Omental fat pad (tissue), 3 donors: ENCODE measurements at regions not wholly inside any gene's neighbourhood (a gene's known extent, or its start where the extent isn't known, plus 50 kb on each side); places are given as distances from the start of the nearest gene placed in this dataset.

Experiments
- ATAC-seq: fragments of 150-250 bp; one replicate; pipeline ENCODE4 v1.9.1; 2016; ENCODE audit warnings: mild to moderate bottlenecking, moderate library complexity; ENCODE audit not compliant: low FRiP score
- DNase-seq: peaks from one replicate; pipeline ENCODE4 v3.0.0-alpha.2; 2019; ENCODE audit warnings: low spot score
- CTCF ChIP-seq, 3 donors: fragments of 450-650 bp; IDR thresholded peaks; one replicate each; pipeline ENCODE4 v1.5.1; 2016 to 2017; ENCODE audit warnings: antibody characterized with exemption in 3 of 3, mild to moderate bottlenecking in 3 of 3, moderate library complexity in 2 of 3

DNA sequence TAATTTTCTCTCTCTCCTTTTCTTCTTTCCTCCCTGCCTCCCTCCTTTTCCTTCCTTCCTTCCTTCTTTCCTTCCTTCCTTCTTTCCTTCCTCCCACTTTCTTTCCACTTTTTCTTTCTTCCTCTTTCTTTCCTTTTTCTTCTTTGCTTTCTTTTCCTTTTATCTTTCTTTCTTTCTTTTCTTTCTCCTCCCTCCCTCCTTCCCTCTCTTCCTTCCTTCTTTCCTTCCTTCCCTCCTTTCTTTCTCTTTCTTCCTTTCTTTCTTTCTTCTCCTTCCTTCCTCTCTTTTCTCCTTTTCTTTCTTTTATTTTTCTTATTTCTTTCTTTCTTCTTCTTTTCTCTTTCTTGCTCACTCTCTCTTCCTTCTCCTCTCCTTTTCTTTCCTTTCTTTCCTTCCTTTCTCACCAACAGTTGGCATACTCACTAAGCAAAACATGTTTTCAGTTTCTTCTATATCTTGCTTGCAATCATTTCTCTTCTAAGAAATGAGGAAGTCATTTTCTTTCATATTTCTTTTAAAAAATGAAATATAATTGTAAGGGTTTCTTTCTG is 97.1 kb upstream of the MAF start:
- no peak for ATAC-seq
- no peak for DNase-seq
- no peak for TF ChIP-seq CTCF (IDR thresholded peaks at IDR 0.05)

- no peak for TF ChIP-seq CTCF (IDR thresholded peaks at IDR 0.05)
- no peak for DNase-seq
- no peak for ATAC-seq
Measured at GRCh38 chr16:79691007-79691406, 90.5 kb upstream of the MAF start.

GRCh38 chr16:79690159-79690558 is 89.6 kb upstream of the MAF start:
- no peak for ATAC-seq
- DNase-seq: no peak
- TF ChIP-seq CTCF (IDR thresholded peaks at IDR 0.05): no peak

GRCh38 chr16:79687249-79688130 is 87.0 kb upstream of the MAF start:
- DNase-seq (no peak), ATAC-seq (no peak)
- no peak for TF ChIP-seq CTCF (IDR thresholded peaks at IDR 0.05)

GRCh38 chr16:79685871-79686270 is 85.3 kb upstream of the MAF start:
- no peak for TF ChIP-seq CTCF (IDR thresholded peaks at IDR 0.05)
- ATAC-seq (no peak), DNase-seq (no peak)

- ATAC-seq (no peak), DNase-seq (no peak)
- no peak for TF ChIP-seq CTCF (IDR thresholded peaks at IDR 0.05)
Measured at GRCh38 chr16:79679334-79679733, 78.8 kb upstream of the MAF start.
